ENCODE measurements at regions not wholly inside any gene's neighbourhood (a gene's known extent, or its start where the extent isn't known, plus 50 kb on each side); places are given as distances from the start of the nearest gene placed in this dataset.

GRCh38 chr2:196318517-196319377, 147.4 kb upstream of the STK17B start:
- no peak for DNase-seq

- DNase-seq: no peak
Measured at GRCh38 chr2:196322973-196323810, 151.8 kb upstream of the STK17B start.

- no peak for DNase-seq
Measured at GRCh38 chr2:196324211-196324610, 152.8 kb upstream of the STK17B start.

GRCh38 chr2:196328088-196328680, 156.8 kb upstream of the STK17B start:
- DNase-seq: no peak

- no peak for DNase-seq
Measured at GRCh38 chr2:196329959-196330358, 158.6 kb upstream of the STK17B start.

- DNase-seq: no peak
Measured at GRCh38 chr2:196330645-196331044, 159.3 kb upstream of the STK17B start.

- no peak for DNase-seq
Measured at GRCh38 chr2:196331143-196331542, 159.8 kb upstream of the STK17B start.

- no peak for DNase-seq
Measured at GRCh38 chr2:196331851-196332250, 160.5 kb upstream of the STK17B start.

- no peak for DNase-seq
Measured at GRCh38 chr2:196333397-196333796, 162.0 kb upstream of the STK17B start.

GRCh38 chr2:196334710-196335109, 163.3 kb upstream of the STK17B start:
- no peak for DNase-seq

GRCh38 chr2:196335221-196335634, 163.8 kb upstream of the STK17B start:
- DNase-seq: no peak

GRCh38 chr2:196336207-196336606, 164.8 kb upstream of the STK17B start:
- no peak for DNase-seq

- DNase-seq: no peak
Measured at GRCh38 chr2:196336715-196337114, 165.3 kb upstream of the STK17B start.

- peak; percentile 54 for DNase-seq
Measured at GRCh38 chr2:196337208-196337953, 166.0 kb upstream of the STK17B start.

GRCh38 chr2:196338440-196338839, 167.1 kb upstream of the STK17B start:
- no peak for DNase-seq

- no peak for DNase-seq
Measured at GRCh38 chr2:196341277-196341841, 170.0 kb upstream of the STK17B start.

GRCh38 chr2:196344397-196344796, 173.0 kb upstream of the STK17B start:
- DNase-seq: no peak

- no peak for DNase-seq
Measured at GRCh38 chr2:196353717-196354116, 182.3 kb upstream of the STK17B start.

GRCh38 chr2:196354186-196354585, 182.8 kb upstream of the STK17B start:
- DNase-seq: no peak

- DNase-seq: no peak
Measured at GRCh38 chr2:196356332-196356731, 185.0 kb upstream of the STK17B start.

- no peak for DNase-seq
Measured at GRCh38 chr2:196360650-196361049, 189.3 kb upstream of the STK17B start.

Data from tongue (tissue), 1 donor.